Endothelial cell of umbilical vein (primary cell): ENCODE measurements at regions not wholly inside any gene's neighbourhood (a gene's known extent, or its start where the extent isn't known, plus 50 kb on each side); places are given as distances from the start of the nearest gene placed in this dataset.

Source experiments
- BruUV-seq: library from RNA; stranded (reverse); fragments of 400-500 nt; replicated peaks from 2 replicates; lab custom pipeline; 2021; lab: Mats Ljungman, UMichigan
- CTCF ChIA-PET: fragments of 300-600, 350-600 bp; sonication (Branson Sonifier 250); formaldehyde crosslinking; loops from one replicate; lab custom pipeline; 2021; ENCODE audit warnings: antibody characterized with exemption, inconsistent platforms; lab: Charles Lee
- POLR2A ChIA-PET: fragments of 300-600, 350-600 bp; sonication (Branson Sonifier 250); formaldehyde crosslinking; loops from one replicate; lab custom pipeline; 2021; ENCODE audit warnings: antibody characterized with exemption, inconsistent platforms; lab: Charles Lee
- DNase-seq: peaks from one replicate; pipeline ENCODE4 v3.0.0-alpha.2; 2011; ENCODE audit warnings: low read depth, low spot score
- FAIRE-seq: peaks from 2 replicates; lab custom pipeline; 2011; peaks lifted over from hg19 to GRCh38; lab: Jason Lieb, UNC
- H2AFZ ChIP-seq: 2 replicates; pipeline ENCODE4 v1.6.0; 2012; ENCODE audit warnings: low read depth, low read length, control low read depth, inconsistent platforms
- H3K27ac ChIP-seq: 2 replicates; pipeline ENCODE4 v1.5.1; 2011; ENCODE audit warnings: low read depth, mild to moderate bottlenecking, control low read depth, low read length, moderate library complexity; ENCODE audit not compliant: insufficient read depth
- H3K27me3 ChIP-seq, 2 experiments: 2 replicates each; pipeline versions ENCODE4 v1.6.0 to v1.6.1; 2011; ENCODE audit warnings: low read length in 2 of 2, mixed read lengths in 1 of 2; ENCODE audit not compliant: control insufficient read depth in 2 of 2, insufficient read depth in 2 of 2
- H3K36me3 ChIP-seq, 2 experiments: 2 replicates in 1 of 2; 3 replicates in 1 of 2; pipeline ENCODE4 v1.5.1; 2011; ENCODE audit warnings: low read length in 2 of 2, mild to moderate bottlenecking in 1 of 2, moderate library complexity in 1 of 2; ENCODE audit not compliant: control insufficient read depth in 2 of 2, insufficient read depth in 2 of 2; ENCODE audit errors: extremely low read depth in 1 of 2
- H3K4me1 ChIP-seq: 3 replicates; pipeline ENCODE4 v1.5.1; 2011; ENCODE audit warnings: mild to moderate bottlenecking, low read length; ENCODE audit not compliant: control insufficient read depth, insufficient read depth; ENCODE audit errors: extremely low read depth
- H3K4me2 ChIP-seq: 2 replicates; pipeline ENCODE4 v1.6.1; 2011; ENCODE audit warnings: low read length, control low read depth, mixed read lengths; ENCODE audit not compliant: insufficient read depth
- H3K4me3 ChIP-seq, 3 experiments: fragments of 200-600 bp in 1 of 3; sonication (generic), shearing (Covaris generic) in 1 of 3; replicated peaks in 1 of 3; 2 replicates each; pipeline ENCODE4 v1.5.1; 2011 to 2016; ENCODE audit warnings: control low read depth in 3 of 3, low read length in 3 of 3, mild to moderate bottlenecking in 2 of 3, inconsistent platforms in 1 of 3, low read depth in 1 of 3, moderate library complexity in 1 of 3; ENCODE audit not compliant: insufficient read depth in 1 of 3
- H3K79me2 ChIP-seq: 2 replicates; pipeline ENCODE4 v1.6.0; 2012; ENCODE audit warnings: low read length, inconsistent platforms; ENCODE audit not compliant: control insufficient read depth, insufficient read depth
- H3K9ac ChIP-seq: replicated peaks from 2 replicates; pipeline ENCODE3; 2011; ENCODE audit warnings: low read length, control low read depth; ENCODE audit not compliant: insufficient read depth; ENCODE audit errors: extremely low read depth
- H3K9me1 ChIP-seq: replicated peaks from 3 replicates; pipeline ENCODE4 v1.6.0; 2011; ENCODE audit warnings: mild to moderate bottlenecking, low read length; ENCODE audit not compliant: control insufficient read depth, insufficient read depth; ENCODE audit errors: extremely low read depth
- H3K9me3 ChIP-seq: replicated peaks from 2 replicates; pipeline ENCODE4 v1.5.1; 2012; ENCODE audit warnings: low read length, inconsistent platforms; ENCODE audit not compliant: control insufficient read depth, insufficient read depth
- H4K20me1 ChIP-seq: replicated peaks from 2 replicates; pipeline ENCODE3; 2011; ENCODE audit warnings: mild to moderate bottlenecking, low read length; ENCODE audit not compliant: control insufficient read depth, insufficient read depth; ENCODE audit errors: extremely low read depth
- CTCF ChIP-seq, 2 donors: IDR thresholded peaks; 1 replicate in 1 of 2; 2 replicates in 1 of 2; pipeline ENCODE4 v1.5.1; 2011; ENCODE audit warnings: low read length in 2 of 2, mild to moderate bottlenecking in 2 of 2, moderate library complexity in 2 of 2, control low read depth in 1 of 2, inconsistent platforms in 1 of 2, low read depth in 1 of 2; ENCODE audit not compliant: insufficient read depth in 1 of 2; ENCODE audit errors: extremely low read depth in 1 of 2
- EZH2 ChIP-seq: IDR thresholded peaks from 2 replicates; pipeline ENCODE4 v1.6.1; 2012; ENCODE audit warnings: borderline replicate concordance, low read depth, mild to moderate bottlenecking, moderate library complexity, low read length, inconsistent platforms; ENCODE audit not compliant: severe bottlenecking
- FOS ChIP-seq: IDR thresholded peaks from 2 replicates; pipeline ENCODE4 v1.6.1; 2011; ENCODE audit warnings: mild to moderate bottlenecking, low read length, moderate library complexity, borderline replicate concordance; ENCODE audit not compliant: insufficient read depth
- GATA2 ChIP-seq: IDR thresholded peaks from 2 replicates; pipeline ENCODE4 v1.7.0; 2011; ENCODE audit warnings: low read depth, mild to moderate bottlenecking, moderate library complexity, mixed read lengths, low read length; ENCODE audit not compliant: insufficient read length, insufficient read depth
- JUN ChIP-seq: IDR thresholded peaks from 2 replicates; pipeline ENCODE4 v1.6.1; 2011; ENCODE audit warnings: borderline replicate concordance, low read depth; ENCODE audit not compliant: insufficient read length, insufficient read depth
- MAX ChIP-seq: IDR thresholded peaks from 2 replicates; pipeline ENCODE4 v1.6.1; 2011; ENCODE audit not compliant: insufficient read depth, insufficient read length
- MYC ChIP-seq: IDR thresholded peaks from one replicate; pipeline ENCODE4 v1.6.1; 2011; ENCODE audit warnings: mild to moderate bottlenecking, low read depth, low read length
- POLR2A ChIP-seq: IDR thresholded peaks from 2 replicates; pipeline ENCODE4 v1.6.1; 2012; ENCODE audit warnings: low read depth, mild to moderate bottlenecking, control low read depth, low read length
- POLR2AphosphoS5 ChIP-seq: IDR thresholded peaks from 2 replicates; pipeline ENCODE4 v1.6.1; 2012; ENCODE audit warnings: low read depth, mild to moderate bottlenecking, control low read depth, low read length, moderate library complexity; ENCODE audit not compliant: insufficient read depth
- dilution Hi-C: fragments of 300-500 bp; cut with MboI; formaldehyde crosslinking; loops from one replicate; pipeline ENCODE4 v1.15.0; 2019; ENCODE audit warnings: low sequenced_read_pairs; ENCODE audit not compliant: extremely low pct_ligation_motif_present
- intact Hi-C: fragments of 100-400 bp; cut with micrococcal nuclease; formaldehyde crosslinking; loops from one replicate; pipeline ENCODE4 v1.10.0; 2022

GRCh38 chr22:48624401-48624800 is 1203.3 kb downstream of the BRD1 start:
- Histone ChIP-seq H3K27me3 (no peaks in the 10 kb centered on the region), H2AFZ (no peak overlapping the region), H3K9me1 (no peaks in the 10 kb centered on the region), H3K9me3 (peaks cover 13% of the 10 kb centered on the region), H3K27ac (no peak overlapping the region), H3K4me1 (no peaks in the 10 kb centered on the region), H4K20me1 (no peaks in the 10 kb centered on the region), H3K4me2 (no peak overlapping the region), H3K9ac (no peak overlapping the region), H3K36me3 (no peaks in the 10 kb centered on the region), H3K4me3 (no peak overlapping the region), H3K79me2 (no peaks in the 10 kb centered on the region)
- CTCF ChIA-PET: no interaction called here
- BruUV-seq: no TSS peak
- POLR2A ChIA-PET: no interaction called here
- intact Hi-C loops (no loop called here), dilution Hi-C loops (no loop called here)
- DNase-seq (no peak), FAIRE-seq (no peak)
- TF ChIP-seq JUN (no peak), CTCF (IDR thresholded peaks at IDR 0.05; ENCODE audit: extremely low read depth in 1 of 2, insufficient read depth in 1 of 2, low read depth in 1 of 2, low read length in 2 of 2) (no peak), MYC (no peak), MAX (no peak), EZH2 (no peak), FOS (no peak), POLR2A (no peak), POLR2AphosphoS5 (no peak), GATA2 (no peak)
